ENCODE measurements at regions not wholly inside any gene's neighbourhood (a gene's known extent, or its start where the extent isn't known, plus 50 kb on each side); places are given as distances from the start of the nearest gene placed in this dataset.

- TF ChIP-seq POLR2A (IDR thresholded peaks at IDR 0.05) (no peak), CTCF (IDR thresholded peaks at IDR 0.05) (no peak)
Observed at GRCh38 chr5:44246986-44247385, 142.2 kb downstream of the FGF10 start.

All from Peyer's patch (tissue), 4 donors.